OCI-LY7 (cell line): ENCODE measurements at regions not wholly inside any gene's neighbourhood (a gene's known extent, or its start where the extent isn't known, plus 50 kb on each side); places are given as distances from the start of the nearest gene placed in this dataset.

Experiments used
- CTCF ChIP-seq: fragments of 200-600 bp; sonication (generic); conservative IDR thresholded peaks from 2 replicates; pipeline ENCODE4 v1.5.1; 2014; ENCODE audit warnings: mild to moderate bottlenecking, antibody characterized with exemption, low read length, moderate library complexity, mixed read lengths
- EZH2phosphoT487 ChIP-seq: fragments of 200-600 bp; sonication (generic); IDR thresholded peaks from 2 replicates; pipeline ENCODE4 v1.6.1; 2018; ENCODE audit warnings: low read depth, borderline replicate concordance, mild to moderate bottlenecking, mixed run types, antibody characterized with exemption, low read length, moderate library complexity, mixed read lengths

DNA sequence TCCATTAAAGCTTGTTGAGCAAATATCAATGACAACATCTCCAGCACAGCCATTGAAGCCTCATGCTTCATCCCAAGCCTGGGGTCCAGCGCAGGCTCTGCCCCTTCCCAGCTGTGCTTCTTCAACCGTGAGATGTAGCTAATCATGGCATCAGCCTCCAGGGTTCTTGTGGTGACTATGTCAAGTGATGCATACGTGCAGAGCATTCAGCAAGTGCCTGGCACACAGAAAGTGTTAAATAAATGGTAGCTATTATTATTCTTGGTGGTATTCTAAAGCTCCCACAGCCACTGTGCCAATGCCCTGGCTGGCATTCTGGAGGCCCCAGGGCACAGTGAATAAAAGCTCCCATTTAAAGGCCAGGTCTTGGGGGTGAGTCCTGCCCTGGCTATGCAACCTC, 146.6 kb downstream of the WDR11 start:
- TF ChIP-seq CTCF (no peak), EZH2phosphoT487 (no peak)
